C4-2B (cell line): ENCODE measurements at regions not wholly inside any gene's neighbourhood (a gene's known extent, or its start where the extent isn't known, plus 50 kb on each side); places are given as distances from the start of the nearest gene placed in this dataset.

ENCODE experiments used
- H3K27ac ChIP-seq: fragments of 450-650 bp; 2 replicates; pipeline ENCODE4 v1.5.1; 2017
- CTCF ChIP-seq: fragments of 450-650 bp; conservative IDR thresholded peaks from 2 replicates; pipeline ENCODE4 v1.5.1; 2017; ENCODE audit warnings: mild to moderate bottlenecking
- ZFX ChIP-seq: fragments of 450-650 bp; IDR thresholded peaks from 2 replicates; pipeline ENCODE4 v1.6.1; 2017

GRCh38 chr3:78116874-78117273 lies 1077.0 kb downstream of the ROBO2 start:
- H3K27ac ChIP-seq, result no peak overlapping the region
- TF ChIP-seq ZFX (no peak), CTCF (no peak)

DNA sequence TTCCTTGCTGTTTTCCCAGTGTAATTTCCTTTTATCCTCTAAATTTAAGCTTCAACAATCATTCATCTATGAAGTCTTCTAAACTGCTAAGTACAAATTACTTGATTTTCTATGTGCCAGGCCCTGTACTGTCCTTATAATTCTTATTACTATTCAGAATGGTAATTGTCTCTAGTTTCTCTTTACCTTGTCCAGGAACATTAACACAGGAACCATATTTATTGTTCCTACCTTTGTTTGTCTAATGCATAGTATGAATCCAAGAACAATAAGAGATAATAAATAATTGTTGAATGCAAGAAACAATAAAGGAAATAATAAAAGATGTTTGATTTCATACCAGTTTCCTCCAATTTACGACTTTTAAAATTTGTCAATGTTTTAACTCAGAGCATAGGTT lies 1083.2 kb downstream of the ROBO2 start:
- no peak for TF ChIP-seq ZFX
- no peak for TF ChIP-seq CTCF
- peak overlapping the region; percentile 74 for H3K27ac ChIP-seq

DNA sequence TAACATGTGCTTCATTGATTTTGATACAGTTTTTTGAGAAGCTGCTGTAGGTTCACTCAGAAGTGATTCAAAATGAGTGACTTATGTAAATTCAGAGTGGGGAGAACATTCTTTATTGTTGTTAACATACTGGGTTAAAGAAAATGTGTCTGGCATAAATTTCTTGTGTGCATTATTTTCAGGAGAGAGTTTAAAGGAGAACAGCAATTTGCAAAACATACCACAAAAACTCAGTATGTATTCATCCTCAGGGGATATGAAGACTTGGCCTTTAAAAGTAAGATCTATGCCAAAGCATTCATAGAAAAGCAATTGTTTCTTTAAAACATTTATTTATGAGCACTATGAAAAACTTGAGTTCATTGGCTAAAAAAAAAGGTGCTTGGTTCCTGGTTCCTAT lies 1089.8 kb downstream of the ROBO2 start:
- TF ChIP-seq CTCF (no peak), ZFX (no peak)
- H3K27ac ChIP-seq, result no peak overlapping the region

- no peak overlapping the region for H3K27ac ChIP-seq
- no peak for TF ChIP-seq ZFX
- TF ChIP-seq CTCF, result no peak
These were observed 1090.9 kb downstream of the ROBO2 start for GRCh38 chr3:78130741-78131290.

GRCh38 chr3:78134496-78134895 lies 1094.6 kb downstream of the ROBO2 start:
- no peak overlapping the region for H3K27ac ChIP-seq
- no peak for TF ChIP-seq CTCF
- no peak for TF ChIP-seq ZFX

GRCh38 chr3:78139166-78139565 lies 1099.3 kb downstream of the ROBO2 start:
- TF ChIP-seq ZFX (no peak), CTCF (no peak)
- H3K27ac ChIP-seq, result no peak overlapping the region

DNA sequence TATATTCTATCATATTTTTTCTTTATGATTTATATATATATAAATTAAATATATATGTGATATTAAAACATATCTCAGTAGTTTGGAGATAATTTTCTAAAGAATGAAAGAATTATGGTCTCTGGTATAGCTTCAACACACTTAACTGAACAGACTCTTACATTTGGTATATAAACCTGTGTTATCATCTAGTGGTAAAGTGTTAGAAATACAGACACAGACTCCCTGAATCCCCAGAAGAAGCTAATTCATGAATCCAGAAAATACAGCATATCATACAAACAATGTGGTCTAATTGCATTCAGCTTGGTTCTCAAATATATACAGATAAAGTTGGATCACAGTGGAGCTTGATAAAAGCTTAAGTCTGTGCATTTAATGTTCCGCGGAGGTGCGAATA lies 1100.4 kb downstream of the ROBO2 start:
- peak; percentile 10 for TF ChIP-seq CTCF
- TF ChIP-seq ZFX, result no peak
- H3K27ac ChIP-seq, result no peak overlapping the region
